H4 (cell line): ENCODE measurements at regions not wholly inside any gene's neighbourhood (a gene's known extent, or its start where the extent isn't known, plus 50 kb on each side); places are given as distances from the start of the nearest gene placed in this dataset.

Experiments used
- DNase-seq: peaks from one replicate; pipeline ENCODE4 v3.0.0-alpha.2; 2015; ENCODE audit warnings: low spot score

GRCh38 chr10:85225311-85225710, 896.9 kb downstream of the CCSER2 start:
- DNase-seq: no peak

GRCh38 chr10:85226596-85226995, 898.2 kb downstream of the CCSER2 start:
- DNase-seq: no peak

GRCh38 chr10:85228726-85229125, 900.3 kb downstream of the CCSER2 start:
- DNase-seq: no peak

GRCh38 chr10:85231534-85232270, 903.3 kb downstream of the CCSER2 start:
- no peak for DNase-seq

GRCh38 chr10:85235258-85235657, 906.9 kb downstream of the CCSER2 start:
- DNase-seq: no peak

- DNase-seq: no peak
Measured at GRCh38 chr10:85238676-85239075, 910.3 kb downstream of the CCSER2 start.

GRCh38 chr10:85250304-85250703, 921.9 kb downstream of the CCSER2 start:
- DNase-seq: no peak

GRCh38 chr10:85256481-85256880, 928.1 kb downstream of the CCSER2 start:
- no peak for DNase-seq

GRCh38 chr10:85259908-85260307, 931.5 kb downstream of the CCSER2 start:
- DNase-seq: no peak

GRCh38 chr10:85262992-85263391, 934.6 kb downstream of the CCSER2 start:
- no peak for DNase-seq

- DNase-seq: no peak
Measured at GRCh38 chr10:85265121-85265520, 936.7 kb downstream of the CCSER2 start.

GRCh38 chr10:85266808-85267207, 938.4 kb downstream of the CCSER2 start:
- no peak for DNase-seq

GRCh38 chr10:85280014-85280413, 951.6 kb downstream of the CCSER2 start:
- DNase-seq: peak; percentile 45

- no peak for DNase-seq
Measured at GRCh38 chr10:85284778-85285770, 956.7 kb downstream of the CCSER2 start.

- no peak for DNase-seq
Measured at GRCh38 chr10:85293483-85293882, 965.1 kb downstream of the CCSER2 start.

- no peak for DNase-seq
Measured at GRCh38 chr10:85311613-85312337, 983.4 kb downstream of the CCSER2 start.

GRCh38 chr10:85315657-85316056, 987.3 kb downstream of the CCSER2 start:
- no peak for DNase-seq

- no peak for DNase-seq
Measured at GRCh38 chr10:85316276-85316675, 987.9 kb downstream of the CCSER2 start.

- DNase-seq: no peak
Measured at GRCh38 chr10:85317827-85318226, 989.4 kb downstream of the CCSER2 start.

- peak; percentile 60 for DNase-seq
Measured at GRCh38 chr10:85318809-85319807, 990.7 kb downstream of the CCSER2 start.

- DNase-seq: no peak
Measured at GRCh38 chr10:85319826-85320225, 991.4 kb downstream of the CCSER2 start.
